NOMO-1 treated with DMSO at 0.1 percent for 48 hours (cell line): ENCODE measurements at regions not wholly inside any gene's neighbourhood (a gene's known extent, or its start where the extent isn't known, plus 50 kb on each side); places are given as distances from the start of the nearest gene placed in this dataset.

Experiments used
- DNase-seq: peaks from one replicate; lab custom pipeline; 2025; ENCODE audit not compliant: unreplicated experiment; lab: John Stamatoyannopoulos, UW

DNA sequence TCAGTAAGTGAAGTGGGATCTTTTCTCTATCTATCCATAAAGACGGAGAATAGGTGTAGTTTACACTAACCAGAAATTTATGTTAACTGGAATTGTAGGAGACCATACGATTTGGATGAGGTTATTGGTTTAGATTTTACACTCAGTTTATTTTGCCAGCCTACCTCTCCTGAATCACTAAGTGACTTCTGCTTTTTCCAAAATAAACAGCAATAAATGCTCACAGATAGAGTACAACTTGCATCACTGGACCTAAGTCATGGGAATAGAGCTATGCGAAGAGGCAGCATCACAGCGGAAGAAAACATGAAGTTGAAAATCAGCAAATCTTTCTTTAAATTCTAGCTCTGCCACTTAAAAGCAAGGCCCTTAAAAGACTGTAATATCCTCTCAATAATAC, 781.0 kb downstream of the LIG4 start:
- no peak for DNase-seq

DNA sequence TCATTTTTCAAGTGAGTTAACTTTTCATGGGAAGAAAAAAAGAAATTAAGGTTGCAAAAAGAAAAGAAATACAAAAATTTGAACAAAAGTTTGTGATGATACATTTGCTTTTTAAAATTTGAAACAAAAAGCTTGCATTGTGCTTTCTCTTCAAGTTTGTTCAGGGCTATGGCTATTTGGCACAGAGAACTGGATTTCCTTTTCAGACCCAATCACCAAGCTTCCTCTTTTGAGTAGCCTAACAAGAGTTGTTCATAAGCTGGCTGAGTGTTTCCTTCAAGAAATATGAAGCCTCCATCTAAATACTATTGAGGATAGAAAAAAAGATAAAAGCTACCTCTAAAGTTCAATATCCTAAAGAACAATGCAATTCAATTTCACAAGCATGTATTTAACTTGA, 787.8 kb downstream of the LIG4 start:
- DNase-seq = no peak

DNA sequence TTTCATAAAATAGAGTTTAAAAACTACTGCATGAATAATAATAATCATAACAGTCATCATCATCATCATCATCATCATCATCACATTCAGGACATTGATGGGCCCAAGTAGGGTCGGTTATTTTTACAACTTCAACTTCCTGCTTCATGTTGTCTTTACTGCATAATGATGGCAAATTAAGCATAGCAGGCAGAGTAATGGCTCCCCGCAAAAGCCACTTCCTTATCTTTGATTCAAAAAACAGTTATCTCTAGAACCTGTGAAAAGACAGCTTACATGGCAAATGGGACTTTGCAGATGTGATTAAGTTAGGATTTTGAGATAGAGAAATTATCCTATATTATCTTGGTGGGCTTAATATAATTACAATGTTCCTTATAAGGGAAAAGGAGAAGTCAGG, 792.9 kb downstream of the LIG4 start:
- peak; percentile 1 for DNase-seq

DNA sequence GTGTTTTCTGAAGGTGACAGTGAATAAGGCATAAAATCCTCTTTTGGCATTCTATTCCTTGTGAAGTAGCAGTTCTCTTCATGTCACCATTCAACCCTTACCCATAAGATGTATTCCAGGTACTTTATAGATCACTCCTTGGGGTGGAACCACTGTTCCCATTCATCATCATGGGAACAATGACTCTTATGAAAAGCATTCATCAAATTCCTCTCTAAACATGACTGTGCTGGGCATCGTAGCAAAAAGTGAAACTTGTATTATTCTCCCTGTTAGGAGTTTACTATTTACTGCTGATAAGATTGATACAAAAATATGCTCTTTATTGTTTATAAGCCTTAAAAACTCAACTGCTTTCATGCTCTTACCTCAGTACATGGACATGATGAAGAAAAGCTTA, 793.4 kb downstream of the LIG4 start:
- no peak for DNase-seq

DNA sequence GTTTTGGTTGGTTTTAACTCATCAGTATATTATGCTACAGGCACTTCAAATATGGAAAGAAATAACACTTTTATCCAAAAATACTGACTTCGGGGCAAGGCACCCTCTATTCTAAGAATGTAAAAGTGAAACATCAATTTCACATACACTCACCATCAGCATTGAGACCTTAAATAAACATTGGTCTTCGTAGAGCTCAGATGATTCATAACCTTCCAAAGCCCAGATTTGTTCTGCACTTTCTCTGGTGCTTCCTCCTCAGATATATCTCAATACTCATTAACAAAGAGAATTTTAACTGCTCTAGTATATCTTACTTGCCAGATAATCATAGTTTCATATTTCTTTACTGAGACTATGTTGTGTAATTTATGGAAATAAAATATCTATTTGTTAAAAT, 794.3 kb downstream of the LIG4 start:
- DNase-seq = no peak

DNA sequence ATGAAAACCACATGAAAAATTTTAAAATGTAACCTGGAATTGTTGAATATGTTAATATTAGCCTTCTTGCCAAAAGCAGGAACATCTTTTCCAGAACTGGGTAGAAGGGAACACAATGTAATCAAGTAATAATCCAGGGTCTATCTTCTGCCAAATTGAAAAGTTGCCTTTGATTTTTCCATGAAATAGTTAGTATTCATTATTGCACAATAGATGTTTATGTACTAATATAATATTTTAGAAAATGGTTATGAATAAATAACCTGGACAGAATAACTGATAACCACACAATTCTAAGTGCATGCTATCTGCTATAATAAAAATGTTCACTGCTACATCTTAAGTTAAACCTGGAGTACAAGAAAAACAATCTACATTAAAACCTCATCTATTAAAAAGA, 802.3 kb downstream of the LIG4 start:
- no peak for DNase-seq

DNA sequence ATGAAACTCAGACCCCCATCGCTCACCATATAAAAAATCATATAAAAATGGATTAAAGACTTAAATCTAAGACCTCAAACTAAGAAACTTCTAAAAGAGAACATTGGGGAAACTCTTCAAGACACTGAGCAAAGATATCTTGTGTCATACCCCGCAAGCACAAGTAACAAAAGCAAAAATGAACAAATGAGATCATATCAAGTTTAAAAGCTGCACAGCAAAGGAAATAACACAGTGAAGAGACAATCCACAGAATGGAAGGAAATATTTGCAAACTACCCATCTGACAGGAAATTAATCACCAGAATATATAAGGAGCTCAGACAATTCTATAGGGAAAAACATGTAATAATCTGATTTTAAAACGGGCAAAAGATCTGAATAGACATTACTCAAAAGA, 808.3 kb downstream of the LIG4 start:
- no peak for DNase-seq

DNA sequence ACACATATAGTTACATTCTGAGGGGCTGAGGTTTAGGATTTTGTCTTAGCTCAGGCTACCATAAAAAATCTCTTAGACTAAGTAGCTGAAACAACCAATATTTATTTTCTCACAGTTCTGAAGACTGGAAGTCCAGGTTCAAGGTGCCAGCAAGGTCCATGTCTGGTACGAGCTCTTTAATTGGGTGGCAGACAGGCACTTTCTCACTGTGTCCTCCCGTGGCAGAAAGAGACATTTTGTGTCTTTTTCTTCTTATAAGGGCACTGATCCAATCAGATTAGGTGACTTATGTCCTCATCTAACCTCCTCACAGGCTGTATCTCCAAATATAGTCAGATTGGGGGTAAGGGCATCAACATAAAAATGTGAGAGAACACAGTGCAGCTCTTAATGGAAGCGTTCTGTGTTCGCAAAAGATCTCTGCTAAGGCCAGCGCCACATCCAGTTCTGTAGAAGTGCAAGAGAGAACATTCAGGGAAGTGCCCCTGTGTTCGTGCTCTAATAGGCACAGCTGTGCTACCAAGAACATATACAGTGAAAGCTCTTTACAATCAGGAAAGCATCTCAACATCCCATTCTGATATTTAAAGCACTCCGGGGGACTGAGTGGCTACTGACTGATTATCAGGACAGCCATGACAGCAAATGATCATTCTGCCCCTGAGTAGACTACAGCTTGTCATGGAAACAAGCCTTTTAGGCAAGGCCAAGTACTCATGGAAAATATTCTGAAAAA, 819.2 kb downstream of the LIG4 start:
- DNase-seq = no peak

DNA sequence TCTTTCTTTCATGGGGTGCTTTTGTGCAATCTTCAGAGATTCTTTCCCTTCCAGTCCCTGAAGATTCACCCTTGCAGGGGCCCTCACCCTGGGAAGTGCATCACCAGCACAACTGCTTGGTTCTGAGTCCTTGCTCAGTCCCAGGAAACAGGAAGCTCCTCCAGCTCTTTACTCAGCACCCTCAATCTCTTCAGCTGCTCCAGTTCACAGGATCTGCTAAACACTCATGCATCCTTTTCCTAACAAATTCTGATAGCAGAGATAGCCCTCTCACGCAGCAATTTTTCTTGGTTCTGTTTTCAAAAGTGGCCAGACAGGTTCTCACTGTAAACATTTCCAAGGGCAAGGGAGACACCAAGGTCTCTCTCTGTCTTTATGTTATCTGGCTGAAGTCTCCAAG, 823.1 kb downstream of the LIG4 start:
- no peak for DNase-seq

DNA sequence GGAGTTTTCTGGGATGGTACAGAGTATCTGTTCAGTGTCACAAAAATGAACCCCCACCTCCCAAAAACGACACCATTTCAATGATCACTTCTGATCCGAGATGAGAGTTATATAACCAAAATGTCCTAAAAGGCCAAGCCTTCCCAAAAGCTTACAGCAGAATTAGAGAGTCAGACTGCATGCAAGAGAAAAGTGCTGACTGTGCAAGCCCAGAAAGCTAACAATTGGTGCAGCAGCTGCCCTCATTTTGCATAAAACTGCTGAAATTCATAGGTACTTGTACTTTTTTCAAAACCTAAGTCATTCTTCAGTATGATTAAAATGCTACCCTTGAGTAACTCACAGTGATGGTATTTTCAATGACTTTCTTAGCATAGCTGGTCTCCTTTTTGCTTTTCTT, 819.6 kb upstream of the ARGLU1 start:
- no peak for DNase-seq

DNA sequence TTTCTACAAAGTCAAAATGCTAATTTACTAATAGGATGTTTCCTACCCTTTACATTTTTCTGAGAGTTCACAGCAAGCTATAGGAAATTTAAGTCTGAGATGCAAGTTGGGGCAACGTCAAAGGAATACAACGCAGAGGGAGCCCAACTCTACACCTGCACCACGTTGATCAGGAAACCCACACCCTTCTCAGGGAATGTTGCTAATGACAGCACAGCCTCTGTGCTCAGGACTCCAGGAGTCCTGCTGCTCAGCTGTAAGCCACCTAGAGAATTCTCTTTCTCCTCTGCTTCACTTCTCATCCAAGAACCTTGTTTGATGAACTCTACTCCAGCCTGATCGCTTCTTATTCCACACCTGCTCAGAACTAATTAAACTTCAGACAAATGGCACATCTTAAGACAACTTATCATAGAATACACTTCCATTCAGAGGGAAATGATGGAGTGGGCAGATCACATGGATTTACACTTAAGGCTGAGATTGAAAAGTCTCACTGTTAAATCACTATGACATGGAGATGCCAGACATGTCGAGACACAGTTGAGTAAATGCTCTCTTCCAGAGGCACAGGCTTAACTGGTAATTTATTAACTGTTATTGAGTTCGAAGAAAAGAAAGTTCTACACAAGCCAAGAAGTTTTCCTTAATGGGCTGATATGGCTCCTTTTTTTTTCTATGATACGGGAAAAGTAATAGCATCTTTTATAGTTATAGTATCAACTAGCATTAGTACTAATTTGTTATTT, 811.6 kb upstream of the ARGLU1 start:
- DNase-seq = no peak

DNA sequence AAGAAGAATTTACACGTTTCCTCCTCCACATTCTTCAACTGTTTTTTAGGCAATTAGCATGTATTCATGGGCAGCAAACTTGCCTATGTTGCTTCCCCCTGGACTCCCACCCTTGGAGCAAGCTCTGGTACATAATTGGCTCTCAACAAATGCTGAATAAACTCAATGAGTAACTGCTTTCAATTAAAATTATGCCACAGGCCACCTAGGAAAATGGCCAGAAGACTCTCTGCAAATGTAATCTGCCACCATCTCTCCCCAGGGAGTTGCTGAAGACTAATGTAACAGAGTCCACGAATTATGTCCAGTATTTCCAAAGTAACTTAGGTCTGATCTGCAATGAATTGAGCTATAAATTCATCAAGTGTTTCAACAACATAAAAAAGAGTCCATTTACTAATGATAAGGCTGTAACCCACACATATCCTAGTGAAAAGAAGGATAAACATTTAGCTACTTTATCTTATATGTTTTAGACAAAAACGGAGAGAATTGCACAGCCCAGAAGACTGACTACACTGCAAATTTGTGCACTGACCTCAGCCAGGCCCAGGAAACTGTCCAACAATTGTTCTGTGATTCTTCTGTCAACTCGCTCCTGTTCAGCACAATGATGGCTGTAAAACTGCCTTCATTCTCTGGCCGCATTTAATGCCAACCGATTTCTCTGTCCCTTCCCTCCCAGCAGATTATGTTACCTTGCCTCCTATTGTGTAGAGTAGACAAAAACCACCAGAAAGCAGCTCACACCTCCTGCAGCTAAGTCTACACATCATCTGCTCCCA, 808.6 kb upstream of the ARGLU1 start:
- DNase-seq = no peak

DNA sequence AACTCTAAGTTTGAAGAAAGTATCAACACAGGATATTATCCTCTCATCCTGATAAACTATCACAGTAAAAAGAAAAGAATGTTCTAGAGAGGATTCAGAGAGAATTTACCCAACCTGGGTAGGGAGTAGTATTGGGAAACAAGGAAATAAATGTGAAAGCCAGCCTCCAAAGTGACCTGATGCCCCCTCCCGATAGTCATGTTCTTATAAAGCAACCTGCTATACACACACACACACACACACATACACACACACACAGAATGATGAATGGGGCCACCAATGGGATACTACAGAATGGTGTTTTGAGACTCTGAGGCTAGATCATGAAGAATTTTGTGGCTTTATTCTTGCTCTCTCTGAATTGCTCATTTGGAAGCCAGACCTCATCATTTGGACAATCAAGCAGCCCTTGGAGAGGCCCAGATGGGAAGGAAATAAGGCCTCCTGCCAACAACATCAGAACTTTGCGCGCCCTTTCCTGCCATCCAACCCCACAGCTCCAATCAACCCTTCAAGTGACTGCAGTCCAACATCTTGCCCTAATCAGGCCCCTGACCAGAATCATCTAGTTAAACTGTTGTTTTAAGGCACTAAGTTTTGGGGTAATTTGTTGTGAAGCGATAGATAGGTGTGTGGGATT, 807.9 kb upstream of the ARGLU1 start:
- no peak for DNase-seq

DNA sequence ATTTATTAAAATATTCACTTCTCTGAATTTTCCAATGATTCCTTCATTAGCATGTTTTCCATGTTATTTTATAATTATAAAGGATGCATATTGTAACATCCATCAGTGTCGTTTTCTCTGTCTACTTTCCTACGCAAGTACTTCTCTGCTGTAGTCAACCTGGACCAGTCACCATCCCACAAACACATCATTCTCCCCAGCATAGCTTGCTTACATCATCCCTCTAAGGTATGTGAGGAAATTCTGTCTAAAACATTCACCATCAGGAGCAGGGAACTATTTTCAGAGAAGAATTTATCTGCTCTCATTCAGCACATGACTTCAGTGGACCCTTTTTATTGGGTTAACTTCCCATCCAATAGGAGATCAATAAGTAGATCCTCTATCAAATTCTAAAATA, 806.1 kb upstream of the ARGLU1 start:
- DNase-seq = no peak

DNA sequence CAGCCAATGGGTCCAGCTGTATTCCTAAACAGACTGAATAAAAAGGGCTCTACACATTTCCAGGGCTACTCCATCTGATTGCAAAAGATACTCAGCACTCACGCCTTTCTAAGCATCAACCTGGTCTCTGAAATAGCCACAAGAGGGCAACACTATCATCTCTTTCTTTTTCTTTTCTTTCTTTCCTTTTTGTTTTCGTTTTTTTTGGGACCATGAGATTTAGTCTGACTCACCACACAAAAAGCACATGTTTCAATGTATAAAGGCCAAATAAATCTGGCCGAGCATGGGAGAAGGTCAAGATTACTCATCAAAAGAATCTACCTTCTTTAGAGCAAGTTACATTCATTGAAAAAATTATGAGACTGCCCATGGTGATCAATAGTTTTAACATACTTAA, 805.6 kb upstream of the ARGLU1 start:
- no peak for DNase-seq

DNA sequence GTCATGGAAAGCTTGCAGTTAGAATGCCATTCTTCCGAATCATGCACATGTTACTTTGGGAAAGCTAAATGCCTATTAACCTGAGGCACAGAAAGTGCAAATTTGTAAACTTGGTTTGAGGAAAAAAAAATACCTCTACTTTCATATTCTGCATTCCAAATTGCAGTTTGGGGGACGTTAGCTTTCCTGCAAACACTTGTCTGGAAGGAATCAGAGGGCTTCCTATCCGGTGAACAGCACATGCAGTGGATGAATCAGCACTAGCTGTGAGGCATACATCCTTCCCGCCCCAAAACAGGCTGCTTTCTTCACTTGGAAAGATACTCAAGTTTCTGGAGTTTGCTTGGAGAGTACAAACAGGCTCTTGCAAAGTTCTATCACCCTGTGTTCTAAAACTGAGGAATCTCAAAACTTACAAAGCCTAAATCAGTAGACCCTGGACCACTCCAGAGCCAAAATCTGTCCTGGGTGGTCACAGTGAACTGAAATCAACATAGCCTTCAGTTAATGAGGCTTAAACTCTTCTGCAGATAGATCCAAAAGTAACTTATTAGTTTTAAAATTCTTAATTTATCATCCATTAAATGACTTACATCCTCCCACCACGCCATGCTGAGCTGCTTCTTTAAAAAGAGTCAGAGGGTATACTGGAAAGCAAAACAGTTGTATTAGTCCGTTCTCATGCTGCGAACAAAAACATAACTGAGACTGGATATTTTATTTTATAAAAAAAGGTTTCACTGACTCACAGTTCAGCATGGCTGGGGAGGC, 802.3 kb upstream of the ARGLU1 start:
- no peak for DNase-seq

DNA sequence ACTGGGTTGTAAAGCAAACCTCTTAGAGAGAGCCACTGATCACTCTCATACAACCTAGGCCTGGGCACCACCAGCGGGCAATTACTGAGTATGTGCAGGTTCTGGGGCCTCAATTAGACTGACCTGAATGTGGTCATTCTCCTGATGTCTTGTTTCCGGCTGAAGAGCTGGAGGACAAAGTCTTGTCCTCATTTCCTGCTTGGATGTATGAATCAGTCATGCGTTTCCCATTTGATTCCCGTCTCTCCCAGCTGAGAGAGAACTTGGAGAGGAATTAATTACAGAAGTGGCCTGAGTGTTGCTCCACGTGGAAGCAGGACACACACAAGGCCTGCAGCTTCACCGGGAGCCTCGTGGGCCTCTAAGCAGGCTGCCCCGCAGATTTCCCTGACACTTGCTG, 799.3 kb upstream of the ARGLU1 start:
- no peak for DNase-seq

DNA sequence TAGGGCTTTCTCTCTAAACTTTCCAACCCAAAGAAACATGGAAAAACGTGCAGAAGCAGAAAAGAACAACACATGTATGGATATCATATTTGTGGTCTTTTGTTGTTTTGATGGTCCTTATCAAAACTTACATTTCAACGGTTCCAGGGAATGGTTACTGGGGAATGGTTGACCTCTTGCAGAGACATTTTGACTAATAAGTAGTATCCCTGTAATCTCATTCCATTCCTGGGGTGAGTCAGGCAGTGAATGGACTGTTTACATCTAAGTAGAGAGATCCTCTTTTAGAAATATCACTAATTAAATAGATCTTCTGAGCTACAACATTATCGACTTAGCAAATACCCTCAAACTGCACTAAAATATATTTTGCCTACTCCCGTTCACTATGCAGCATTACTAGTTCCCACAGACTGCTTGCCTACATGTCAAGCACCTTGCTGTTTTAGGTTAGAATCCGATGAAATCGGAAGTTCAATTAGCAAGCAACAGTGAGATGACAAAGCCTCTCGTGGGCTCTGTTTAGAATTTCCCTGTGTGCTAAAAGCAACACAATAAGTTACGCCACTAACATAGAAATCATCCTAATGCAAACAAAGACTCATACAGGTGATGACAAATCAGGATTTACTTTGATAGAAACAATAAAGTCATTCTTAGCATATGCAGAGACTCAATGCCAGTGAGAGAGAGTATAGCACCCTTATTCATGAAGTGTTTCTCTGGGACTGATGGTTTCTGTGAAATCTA, 797.7 kb upstream of the ARGLU1 start:
- no peak for DNase-seq

DNA sequence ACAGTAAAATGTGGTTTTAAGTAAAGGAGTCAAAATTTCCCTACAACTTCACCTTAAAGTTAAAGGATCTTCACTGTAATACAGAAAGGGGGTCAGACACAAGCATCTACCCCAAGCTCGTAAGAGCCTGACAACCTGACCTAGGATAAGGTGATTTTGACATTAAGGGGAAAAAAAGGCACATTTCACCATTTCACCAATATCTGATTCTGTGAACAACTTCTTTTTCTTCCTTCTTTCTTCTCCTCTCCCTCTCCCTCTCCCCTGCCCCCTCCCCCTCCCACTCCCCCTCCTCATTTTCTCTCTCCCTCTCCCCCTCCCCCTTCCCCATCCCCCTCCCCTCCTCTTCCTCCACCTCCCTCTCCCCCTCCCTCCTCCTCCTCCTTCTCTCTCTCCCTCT, 796.7 kb upstream of the ARGLU1 start:
- DNase-seq = no peak

DNA sequence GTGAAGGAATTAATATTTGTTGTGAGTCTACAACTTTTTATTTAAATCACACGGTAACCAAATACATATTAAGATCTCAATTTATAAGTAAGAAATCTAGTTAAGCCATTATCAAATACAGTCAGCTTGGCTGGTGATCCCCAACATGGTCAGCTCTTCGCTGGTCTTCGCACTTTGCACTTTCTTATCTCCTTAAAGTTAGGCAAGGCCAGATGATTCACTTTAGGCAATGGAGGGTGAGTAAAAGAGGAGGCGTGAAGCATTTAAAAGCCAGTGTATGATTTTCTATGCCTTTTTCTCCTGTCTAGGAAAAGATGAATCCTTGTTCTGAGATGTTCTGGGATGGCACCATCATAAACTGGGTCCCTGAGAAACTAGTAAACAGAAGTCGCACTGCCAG, 793.7 kb upstream of the ARGLU1 start:
- DNase-seq = no peak
